Chondrocyte (in vitro differentiated cells): ENCODE measurements at regions not wholly inside any gene's neighbourhood (a gene's known extent, or its start where the extent isn't known, plus 50 kb on each side); places are given as distances from the start of the nearest gene placed in this dataset.

Source experiments
- DNase-seq: peaks from one replicate; pipeline ENCODE4 v3.0.0; 2021; ENCODE audit warnings: mixed read lengths, low spot score
- H3K27ac Mint-ChIP-seq: one replicate; pipeline ENCODE4 v1.8.0; 2021; ENCODE audit warnings: mild to moderate bottlenecking, moderate library complexity, mixed read lengths; ENCODE audit not compliant: unreplicated experiment
- H3K27me3 Mint-ChIP-seq: 2 replicates; pipeline ENCODE4 v1.8.0; 2021; ENCODE audit warnings: low read depth, mixed read lengths
- H3K36me3 Mint-ChIP-seq: 2 replicates; pipeline ENCODE4 v1.8.0; 2021; ENCODE audit warnings: low read depth, mixed read lengths
- H3K4me1 Mint-ChIP-seq: 2 replicates; pipeline ENCODE4 v1.8.0; 2021; ENCODE audit warnings: low read depth, mild to moderate bottlenecking, mixed read lengths
- H3K4me3 Mint-ChIP-seq: one replicate; pipeline ENCODE4 v1.8.0; 2021; ENCODE audit warnings: mild to moderate bottlenecking, moderate library complexity, mixed read lengths; ENCODE audit not compliant: unreplicated experiment
- H3K9me3 Mint-ChIP-seq: 2 replicates; pipeline ENCODE4 v1.8.0; 2021; ENCODE audit warnings: low read depth, mixed read lengths
- TF ChIP-seq, protein P1 (sequence below): fragments of 200-600 bp; sonication (generic); IDR thresholded peaks from 2 replicates; pipeline ENCODE4 v1.5.0; 2021; ENCODE audit warnings: antibody characterized with exemption, mild to moderate bottlenecking, moderate library complexity

DNA sequence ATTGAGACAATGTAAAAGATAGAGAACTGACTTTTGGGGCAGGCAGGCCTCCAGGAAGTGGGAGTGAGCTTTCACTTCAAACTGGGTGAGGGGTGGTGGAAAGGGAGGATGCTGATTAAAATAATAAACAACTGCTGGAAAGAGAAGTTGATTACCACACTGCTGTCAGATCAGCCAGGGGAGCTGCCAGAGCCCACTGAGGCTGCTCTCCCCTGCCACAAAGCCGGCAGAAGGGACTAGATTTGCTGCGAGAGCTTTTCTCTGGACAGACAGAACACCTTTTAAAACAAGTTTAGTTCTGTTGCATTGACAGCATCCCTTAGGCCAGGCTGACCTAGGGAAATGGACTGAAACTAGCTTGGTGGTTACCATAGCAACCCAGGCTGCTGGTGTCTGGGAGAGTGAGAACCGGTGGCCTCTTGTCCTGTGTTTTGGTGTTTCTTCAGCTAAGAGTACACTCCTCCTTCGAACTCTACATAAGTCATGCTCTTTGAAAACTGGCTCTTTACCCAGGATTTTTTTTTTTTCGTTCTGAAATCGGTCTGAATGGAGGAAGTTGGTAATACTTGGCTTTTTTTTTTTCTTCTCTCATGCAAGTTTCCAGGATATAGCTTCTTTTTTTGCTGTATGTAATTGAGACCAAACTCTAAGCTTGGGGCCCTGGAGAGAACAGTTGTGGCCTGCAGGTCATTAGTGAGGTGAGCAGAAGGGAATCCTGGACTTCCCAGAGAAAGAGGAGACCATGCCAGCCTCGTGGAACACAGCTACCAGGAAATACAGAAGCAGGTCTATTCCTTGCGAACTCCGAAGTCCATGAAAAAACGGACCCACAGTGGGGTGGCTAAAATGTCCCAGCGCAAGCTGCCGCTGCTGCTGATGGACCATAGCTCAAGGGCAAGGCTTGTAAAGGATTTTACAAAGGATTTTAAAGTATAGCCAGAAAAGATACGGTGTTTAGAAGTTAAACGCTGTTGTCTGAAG lies 374.4 kb downstream of the UTRN start:
- Mint-ChIP-seq H3K36me3 (no peaks in the 10 kb centered on the region), H3K27me3 (no peaks in the 10 kb centered on the region), H3K4me1 (peaks cover 51% of the 10 kb centered on the region), H3K4me3 (peak overlapping the region; percentile 23), H3K27ac (peak overlapping the region; percentile 66), H3K9me3 (no peaks in the 10 kb centered on the region)
- TF ChIP-seq, protein P1, sequence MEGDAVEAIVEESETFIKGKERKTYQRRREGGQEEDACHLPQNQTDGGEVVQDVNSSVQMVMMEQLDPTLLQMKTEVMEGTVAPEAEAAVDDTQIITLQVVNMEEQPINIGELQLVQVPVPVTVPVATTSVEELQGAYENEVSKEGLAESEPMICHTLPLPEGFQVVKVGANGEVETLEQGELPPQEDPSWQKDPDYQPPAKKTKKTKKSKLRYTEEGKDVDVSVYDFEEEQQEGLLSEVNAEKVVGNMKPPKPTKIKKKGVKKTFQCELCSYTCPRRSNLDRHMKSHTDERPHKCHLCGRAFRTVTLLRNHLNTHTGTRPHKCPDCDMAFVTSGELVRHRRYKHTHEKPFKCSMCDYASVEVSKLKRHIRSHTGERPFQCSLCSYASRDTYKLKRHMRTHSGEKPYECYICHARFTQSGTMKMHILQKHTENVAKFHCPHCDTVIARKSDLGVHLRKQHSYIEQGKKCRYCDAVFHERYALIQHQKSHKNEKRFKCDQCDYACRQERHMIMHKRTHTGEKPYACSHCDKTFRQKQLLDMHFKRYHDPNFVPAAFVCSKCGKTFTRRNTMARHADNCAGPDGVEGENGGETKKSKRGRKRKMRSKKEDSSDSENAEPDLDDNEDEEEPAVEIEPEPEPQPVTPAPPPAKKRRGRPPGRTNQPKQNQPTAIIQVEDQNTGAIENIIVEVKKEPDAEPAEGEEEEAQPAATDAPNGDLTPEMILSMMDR, result no peak
- DNase-seq, result no peak

DNA sequence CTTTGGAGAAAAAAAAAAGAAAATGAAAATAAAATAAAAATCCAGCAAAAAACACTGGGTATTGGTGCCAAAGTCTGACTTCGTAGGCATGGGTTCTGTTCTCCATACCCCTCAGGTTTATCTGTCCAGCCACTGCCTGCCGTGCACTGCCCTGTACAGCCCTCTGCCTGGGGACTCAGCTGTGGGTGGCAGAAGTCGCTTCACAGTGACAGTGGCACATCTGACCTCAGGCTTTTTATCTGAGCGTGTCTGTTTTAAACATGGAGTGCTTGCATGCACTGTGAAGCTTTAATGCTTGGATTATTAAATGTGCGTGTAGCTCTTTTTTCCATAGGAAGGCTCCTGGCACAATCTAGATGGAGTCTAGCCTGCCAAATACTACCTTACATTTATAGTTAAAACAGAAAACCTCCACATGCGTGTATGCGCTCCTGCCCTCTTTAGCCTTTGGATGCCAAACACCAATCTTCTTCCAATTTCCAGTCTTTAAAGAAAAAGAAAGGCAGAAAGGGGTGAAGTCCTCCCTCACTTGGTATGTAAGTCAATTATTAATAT lies 375.5 kb downstream of the UTRN start:
- H3K27me3 Mint-ChIP-seq, result no peaks in the 10 kb centered on the region
- H3K36me3 Mint-ChIP-seq, result no peaks in the 10 kb centered on the region
- H3K9me3 Mint-ChIP-seq, result no peaks in the 10 kb centered on the region
- TF ChIP-seq, protein P1, result no peak
- H3K4me1 Mint-ChIP-seq, result peaks cover 53% of the 10 kb centered on the region
- DNase-seq, result no peak
- H3K27ac Mint-ChIP-seq, result no peak overlapping the region
- no peak overlapping the region for H3K4me3 Mint-ChIP-seq

DNA sequence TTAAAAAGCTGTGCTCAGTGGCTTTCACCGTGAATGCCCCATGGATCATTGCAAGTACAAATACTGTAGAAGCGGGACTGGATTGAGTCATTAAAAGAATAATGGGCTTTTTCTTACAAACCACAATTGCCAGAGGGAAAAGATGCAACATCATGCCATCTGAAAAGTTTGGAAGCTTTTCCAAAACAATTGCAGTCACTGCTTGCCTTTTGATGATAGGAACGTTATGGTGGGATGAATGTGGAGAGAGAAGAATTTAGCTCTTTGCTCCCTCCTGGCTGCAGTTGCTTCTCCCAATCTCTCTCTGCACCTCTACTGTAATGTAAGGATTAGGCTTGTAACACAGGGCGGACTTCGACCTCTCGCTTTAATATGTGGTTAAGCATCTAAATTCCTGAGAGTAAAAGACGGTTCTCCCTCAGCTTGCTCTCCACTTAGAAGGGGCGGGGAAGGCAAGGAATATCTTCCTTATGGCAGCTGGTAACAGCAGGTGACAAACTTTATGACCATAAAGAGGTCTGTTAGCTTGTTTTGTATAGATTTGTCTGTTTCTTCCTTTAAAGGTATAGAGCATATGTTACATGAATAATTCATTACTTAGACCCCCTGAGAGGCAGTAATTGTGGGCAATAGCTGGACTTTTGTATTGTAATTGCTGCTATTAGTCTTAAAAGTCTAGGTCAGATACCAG lies 376.1 kb downstream of the UTRN start:
- Mint-ChIP-seq H3K36me3 (no peaks in the 10 kb centered on the region), H3K4me3 (no peak overlapping the region), H3K27me3 (no peaks in the 10 kb centered on the region), H3K27ac (no peak overlapping the region), H3K9me3 (no peaks in the 10 kb centered on the region), H3K4me1 (peaks cover 49% of the 10 kb centered on the region)
- TF ChIP-seq, protein P1, result no peak
- DNase-seq, result no peak

DNA sequence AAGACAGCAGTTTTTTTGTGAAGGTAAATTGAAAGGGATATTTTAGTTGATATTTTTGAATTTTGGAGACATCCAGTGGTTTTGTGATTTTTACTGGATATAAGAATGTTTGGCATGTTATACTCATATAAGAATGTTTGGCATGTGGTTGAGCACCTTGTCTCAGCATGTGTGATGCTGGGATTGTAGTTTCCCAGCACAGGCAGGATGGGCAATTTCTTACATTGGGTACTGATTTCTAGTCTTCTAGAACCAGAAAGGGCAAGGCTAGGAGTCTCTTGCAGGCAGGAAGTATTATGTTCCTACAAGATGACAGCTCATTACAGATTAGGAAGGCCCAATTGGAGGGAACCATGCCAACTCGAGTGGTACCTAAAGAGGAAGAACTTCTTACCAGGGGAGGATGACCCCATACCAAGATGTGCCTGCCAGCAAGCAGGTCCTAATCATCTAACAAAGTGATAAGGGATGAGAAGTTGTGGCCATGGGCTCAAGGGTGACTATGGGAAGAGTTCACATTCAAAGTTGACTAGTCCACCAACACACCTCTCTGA lies 377.8 kb downstream of the UTRN start:
- Mint-ChIP-seq H3K27ac (peak overlapping the region; percentile 69), H3K36me3 (no peaks in the 10 kb centered on the region), H3K4me3 (no peak overlapping the region), H3K27me3 (no peaks in the 10 kb centered on the region), H3K4me1 (peaks cover 41% of the 10 kb centered on the region), H3K9me3 (no peaks in the 10 kb centered on the region)
- DNase-seq, result no peak
- TF ChIP-seq, protein P1, result no peak

DNA sequence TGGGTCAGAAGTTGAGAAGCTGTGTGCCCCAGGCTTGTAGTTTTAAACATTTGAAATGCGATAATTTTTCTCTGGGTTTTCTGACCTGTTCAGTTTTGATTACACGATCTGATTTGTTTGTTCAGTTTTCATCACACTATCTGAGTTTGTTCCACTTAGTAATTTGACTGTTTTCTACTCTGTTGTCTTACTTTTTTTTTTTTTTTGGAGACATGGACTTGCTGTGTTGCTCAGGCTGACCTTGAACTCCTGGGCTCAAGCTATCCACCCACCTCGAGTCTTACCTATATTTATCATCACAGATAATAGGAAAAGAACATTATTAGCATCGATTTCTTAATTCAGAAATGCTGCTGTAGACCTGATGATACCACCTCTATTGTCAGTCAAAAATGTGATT lies 379.1 kb downstream of the UTRN start:
- Mint-ChIP-seq H3K9me3 (no peaks in the 10 kb centered on the region), H3K4me1 (peaks cover 33% of the 10 kb centered on the region)

More for the DNA sequence above, 379.1 kb downstream of the UTRN start:
- no peaks in the 10 kb centered on the region for H3K27me3 Mint-ChIP-seq
- no peaks in the 10 kb centered on the region for H3K36me3 Mint-ChIP-seq
- H3K4me3 Mint-ChIP-seq, result no peak overlapping the region
- no peak for DNase-seq
- H3K27ac Mint-ChIP-seq, result no peak overlapping the region
- TF ChIP-seq, protein P1, result no peak
